Suprapubic skin (tissue), 3 donors: ENCODE measurements at regions not wholly inside any gene's neighbourhood (a gene's known extent, or its start where the extent isn't known, plus 50 kb on each side); places are given as distances from the start of the nearest gene placed in this dataset.

ENCODE experiments used
- CTCF ChIP-seq, 2 donors: fragments of 200-600 bp in 1 of 2; fragments of 450-650 bp in 1 of 2; sonication (generic) in 1 of 2; IDR thresholded peaks; one replicate each; pipeline ENCODE4 v1.5.1; 2016 to 2019; ENCODE audit warnings: antibody characterized with exemption in 2 of 2, mild to moderate bottlenecking in 1 of 2, moderate library complexity in 1 of 2
- EP300 ChIP-seq: sonication (generic); formaldehyde crosslinking; IDR thresholded peaks from one replicate; pipeline ENCODE4 v1.6.1; 2017; ENCODE audit warnings: antibody characterized with exemption
- POLR2A ChIP-seq, 2 donors: fragments of 450-650 bp; IDR thresholded peaks; one replicate each; pipeline ENCODE4 v1.6.1; 2017; ENCODE audit warnings: antibody characterized with exemption in 2 of 2, mild to moderate bottlenecking in 2 of 2, moderate library complexity in 2 of 2

GRCh38 chr2:8442833-8443486 lies 238.9 kb upstream of the ID2 start:
- TF ChIP-seq CTCF (IDR thresholded peaks at IDR 0.05) (no peak), EP300 (no peak), POLR2A (IDR thresholded peaks at IDR 0.05) (no peak)
